GM18873 (cell line): ENCODE measurements at regions not wholly inside any gene's neighbourhood (a gene's known extent, or its start where the extent isn't known, plus 50 kb on each side); places are given as distances from the start of the nearest gene placed in this dataset.

Source experiments
- ATAC-seq: cut with Tn5 transposase; IDR thresholded peaks from one replicate; pipeline ENCODE4 v1.9.1; 2021; ENCODE audit warnings: mild to moderate bottlenecking, moderate library complexity, moderate number of reproducible peaks; ENCODE audit not compliant: unreplicated experiment, low FRiP score

GRCh38 chr12:124687917-124688316 lies 120.5 kb upstream of the NCOR2 start:
- ATAC-seq = no peak

DNA sequence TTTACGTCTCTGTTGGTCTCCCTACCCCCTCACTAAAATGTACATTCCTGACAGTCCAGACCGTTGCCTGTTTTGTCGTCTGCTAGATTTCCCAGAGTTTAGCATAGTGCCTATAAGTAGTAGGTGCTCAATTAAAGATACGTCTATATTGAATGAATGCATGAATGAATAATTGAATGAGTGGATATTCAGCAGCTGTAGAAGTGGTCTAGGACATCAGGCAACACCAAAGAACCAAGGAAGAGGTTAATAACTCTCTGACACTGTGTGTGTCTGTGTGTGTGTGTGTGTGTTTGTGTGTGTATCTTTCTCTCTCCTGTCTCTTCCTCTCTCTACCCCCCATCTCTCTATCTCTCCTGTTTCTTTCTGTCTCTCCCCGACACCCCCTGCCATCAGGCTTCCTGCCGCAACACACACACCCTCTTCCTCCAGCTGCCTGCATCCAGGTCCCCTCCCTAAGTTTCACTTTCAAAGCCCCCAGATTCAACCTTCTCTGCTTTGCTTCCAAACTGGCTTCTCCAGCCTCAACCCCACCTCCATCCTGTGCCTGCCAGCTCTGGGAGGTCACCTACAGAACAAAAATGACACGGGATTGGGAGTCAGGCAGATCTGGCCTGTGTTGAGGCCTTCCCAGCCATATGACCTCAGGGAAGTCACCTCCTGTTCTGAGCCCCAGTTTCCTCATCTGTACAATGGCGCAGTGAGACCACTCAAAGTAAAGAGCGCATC lies 119.9 kb upstream of the NCOR2 start:
- no peak for ATAC-seq

DNA sequence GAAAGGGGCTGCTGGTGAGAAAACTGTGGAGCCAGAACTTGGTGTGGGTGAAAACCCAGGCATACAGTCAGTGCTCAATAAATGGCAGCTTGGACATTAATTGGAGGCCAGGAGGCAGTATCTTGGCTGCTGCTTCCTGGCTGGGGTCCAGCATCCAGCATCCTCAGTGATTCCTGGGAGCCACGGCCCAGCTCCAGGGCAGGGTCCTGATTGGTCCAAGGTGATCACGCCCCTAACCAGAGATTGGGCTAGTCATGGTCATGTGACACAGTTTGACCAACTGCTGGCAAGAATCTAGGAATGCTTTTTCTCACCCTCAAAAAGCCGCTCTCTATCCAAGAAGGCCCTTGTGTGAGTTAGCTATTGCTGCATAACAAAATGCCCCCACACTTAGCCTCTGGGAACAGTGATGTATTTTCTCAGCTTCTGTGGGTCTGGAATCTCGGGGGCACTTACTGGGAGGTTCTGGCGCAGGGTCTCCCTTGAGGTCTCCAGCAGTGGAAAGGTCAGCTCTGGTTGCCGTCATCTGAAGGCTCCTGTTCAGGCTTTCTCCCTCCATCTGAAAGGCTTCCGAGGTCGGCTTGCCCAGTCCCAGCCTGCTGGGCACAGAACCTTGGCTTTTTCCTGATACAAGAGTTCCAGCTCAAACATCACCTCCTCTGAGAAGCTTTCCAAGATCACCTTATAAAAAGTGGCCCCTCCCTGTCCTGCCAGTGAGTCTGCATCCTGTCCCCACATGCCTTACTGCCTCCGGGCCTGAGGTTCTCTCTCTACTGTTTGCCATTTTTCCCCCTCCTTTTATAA lies 119.2 kb upstream of the NCOR2 start:
- no peak for ATAC-seq

- no peak for ATAC-seq
Observed at GRCh38 chr12:124685689-124686369, 118.4 kb upstream of the NCOR2 start.

GRCh38 chr12:124684971-124685688 lies 117.7 kb upstream of the NCOR2 start:
- no peak for ATAC-seq

DNA sequence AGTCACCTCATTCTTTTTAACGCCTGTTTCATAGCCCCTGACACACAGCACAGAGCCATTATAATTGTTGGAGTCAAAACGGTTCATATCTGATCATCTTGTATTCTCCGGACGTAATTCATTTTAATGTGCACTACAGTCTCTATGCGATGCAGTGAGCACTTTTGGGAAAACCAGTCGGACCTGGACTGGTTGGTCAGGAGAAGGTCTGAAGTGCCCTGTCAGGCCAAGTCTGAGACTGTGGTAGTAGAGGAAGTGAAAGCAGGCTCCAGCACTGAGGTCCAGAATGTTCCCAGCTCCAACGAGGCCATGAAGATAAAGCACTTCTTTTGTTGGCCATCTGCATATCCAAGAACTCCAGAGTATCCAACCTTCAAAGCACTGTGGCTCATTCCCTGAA lies 117.1 kb upstream of the NCOR2 start:
- ATAC-seq = no peak

DNA sequence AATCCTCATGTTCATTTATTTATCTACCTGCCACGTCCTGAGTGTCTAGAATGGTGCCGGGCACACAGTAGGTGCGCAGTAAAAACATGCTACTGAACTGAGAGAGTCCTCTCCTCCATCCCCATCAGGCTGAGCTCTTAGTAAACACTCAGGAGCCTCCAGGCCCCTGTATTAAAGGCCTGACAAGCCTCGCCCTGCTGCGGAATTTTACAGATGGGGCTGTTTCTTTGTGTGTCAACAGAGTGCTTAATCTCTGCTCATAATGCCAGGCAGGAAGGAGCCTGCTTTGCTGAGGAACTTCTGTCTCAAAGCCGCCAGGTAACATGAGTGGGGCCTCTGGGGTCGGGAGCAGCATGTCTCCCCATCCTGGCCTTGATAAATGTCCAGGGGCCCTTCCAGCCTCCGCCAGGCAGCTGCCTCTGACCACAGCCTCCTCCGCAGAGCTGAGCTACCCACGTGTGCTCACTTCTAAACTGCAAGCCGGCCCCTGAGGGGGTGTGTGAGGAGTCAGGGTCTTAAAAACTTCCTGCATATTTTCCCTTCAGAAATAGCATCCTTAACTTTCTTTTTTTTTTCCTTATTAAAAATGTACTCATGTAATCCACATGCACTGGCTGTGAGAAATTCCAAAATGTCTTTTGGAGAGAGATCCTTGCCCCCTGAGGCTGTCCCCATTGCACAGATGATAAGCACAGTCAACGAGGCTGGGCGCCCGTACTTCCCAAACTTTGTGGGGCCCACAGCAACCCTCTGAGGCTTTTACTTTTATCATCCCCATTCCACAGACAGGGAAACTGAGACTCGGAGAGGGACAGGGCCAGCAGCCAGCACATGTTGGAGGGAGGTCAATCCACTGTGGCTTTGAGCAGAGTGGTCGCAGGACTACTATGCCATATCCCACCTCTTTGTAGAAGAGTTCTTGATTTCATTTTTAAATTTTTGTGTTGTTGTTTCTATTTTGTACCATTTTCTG lies 116.0 kb upstream of the NCOR2 start:
- ATAC-seq = no peak

DNA sequence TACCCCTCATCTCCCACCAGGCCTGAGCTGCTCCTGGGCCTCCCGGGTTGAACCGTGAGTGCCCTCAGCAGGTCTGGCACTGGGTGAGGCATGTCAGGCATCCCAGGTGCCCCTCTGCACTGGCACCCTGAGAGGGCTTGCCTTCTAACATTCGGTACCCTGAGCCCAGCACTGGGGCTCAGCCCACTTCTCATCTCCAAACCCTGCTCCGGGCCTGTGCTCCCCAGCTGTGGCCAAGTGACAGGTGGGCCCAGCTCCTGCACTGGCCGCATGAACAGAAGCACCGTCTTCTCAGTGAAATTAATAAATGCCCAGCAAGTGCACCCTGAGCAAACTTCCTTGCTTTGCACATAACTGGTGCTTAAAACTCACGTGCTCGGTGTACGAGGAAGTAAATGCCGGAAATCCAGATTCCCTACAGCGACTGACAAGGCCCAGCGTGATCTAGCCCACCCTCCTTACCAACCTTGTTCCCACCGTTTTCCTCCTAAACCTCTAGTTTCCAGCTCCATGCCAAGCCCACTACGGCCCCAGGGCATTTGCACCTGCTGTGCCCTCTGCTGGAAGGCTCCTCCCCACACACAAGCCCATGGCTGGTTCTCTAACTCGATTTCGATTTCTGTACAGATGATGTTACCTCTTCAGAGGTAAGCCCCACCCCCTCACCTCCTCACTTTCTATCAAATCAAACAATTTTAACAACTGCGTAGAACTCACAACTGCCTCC lies 115.2 kb upstream of the NCOR2 start:
- no peak for ATAC-seq

GRCh38 chr12:124681779-124682391 lies 114.5 kb upstream of the NCOR2 start:
- ATAC-seq = no peak

- ATAC-seq = no peak
Observed at GRCh38 chr12:124680863-124681778, 113.7 kb upstream of the NCOR2 start.

DNA sequence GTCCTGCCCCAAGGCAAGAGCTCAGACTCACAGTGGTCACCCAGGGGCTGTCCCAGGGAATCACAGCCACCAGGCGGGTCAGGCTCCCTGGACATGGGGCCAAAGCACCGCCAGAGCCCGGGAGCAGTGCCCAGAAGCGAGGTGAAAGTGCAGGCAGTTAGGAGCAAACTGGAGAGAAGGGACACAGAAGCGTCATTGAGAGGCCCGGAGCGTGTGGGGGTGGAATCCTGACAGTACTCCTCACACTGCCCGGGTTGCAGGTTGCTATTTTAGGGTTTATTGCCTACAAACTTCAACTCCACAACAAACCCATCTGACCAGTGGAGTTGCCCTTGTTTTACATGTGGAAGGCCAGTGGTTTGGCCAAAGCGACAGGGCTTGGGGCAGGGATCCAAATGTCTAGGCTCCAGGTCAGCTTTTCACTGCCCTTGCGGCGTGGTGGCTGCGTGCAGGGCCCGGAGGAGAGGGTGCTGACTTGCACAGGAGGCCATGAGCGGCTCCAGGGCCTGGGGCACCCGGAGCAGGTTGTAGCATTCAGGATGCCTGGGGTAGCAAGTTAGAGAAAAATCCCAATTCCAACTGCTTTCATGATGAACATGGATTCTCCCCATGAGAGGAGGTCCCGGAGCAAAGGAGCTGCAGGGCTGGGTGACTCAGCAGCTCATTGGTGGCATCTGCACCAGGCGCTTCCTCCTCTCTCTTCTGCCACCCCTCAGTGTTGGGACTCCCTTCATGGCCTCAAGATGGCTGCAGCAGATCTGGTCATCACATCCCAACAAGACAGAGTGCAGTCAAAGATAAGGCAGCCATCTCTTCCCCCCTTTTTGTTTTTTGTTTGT lies 112.3 kb upstream of the NCOR2 start:
- ATAC-seq = no peak

- ATAC-seq = no peak
Observed at GRCh38 chr12:124679047-124679446, 111.6 kb upstream of the NCOR2 start.

GRCh38 chr12:124678421-124678893 lies 111.0 kb upstream of the NCOR2 start:
- no peak for ATAC-seq

DNA sequence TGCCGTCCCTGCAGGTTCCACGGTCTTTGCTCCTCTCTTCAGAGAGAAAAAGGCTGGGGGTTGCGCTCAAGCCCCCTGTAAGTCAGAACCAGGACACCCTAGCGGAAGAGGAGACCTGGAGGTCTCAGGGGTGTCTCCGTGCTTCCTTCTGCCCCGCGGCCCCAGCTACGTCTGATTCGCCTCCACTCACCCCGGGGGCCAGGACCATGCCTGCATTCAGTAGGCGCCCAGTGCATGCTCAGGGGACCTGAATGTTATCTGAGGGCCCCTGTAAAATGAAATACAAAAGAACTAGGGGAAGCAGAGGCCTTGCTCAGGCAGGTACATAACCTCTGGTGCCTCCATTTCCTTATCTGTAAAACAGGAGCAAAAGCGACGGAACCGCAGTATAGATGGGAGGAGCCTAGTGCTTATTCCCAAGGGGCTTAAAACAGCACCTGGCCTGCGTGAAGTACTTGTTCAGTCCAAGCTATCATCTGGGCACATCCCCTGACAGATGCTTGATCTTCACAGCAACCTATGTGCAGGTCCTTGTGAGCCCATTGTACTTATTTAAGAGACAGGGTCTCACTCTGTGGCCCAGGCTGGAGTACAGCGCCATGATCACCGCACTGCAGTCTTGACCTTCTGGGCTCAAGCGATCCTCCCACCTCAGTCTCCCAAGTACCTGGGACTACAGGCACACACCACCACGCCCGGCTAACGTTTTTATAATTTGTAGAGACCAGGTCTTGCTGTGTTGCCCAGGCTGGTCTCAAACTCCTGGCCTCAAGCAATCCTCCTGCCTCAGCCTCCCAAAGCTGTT lies 110.3 kb upstream of the NCOR2 start:
- ATAC-seq = no peak

GRCh38 chr12:124676714-124677462 lies 109.5 kb upstream of the NCOR2 start:
- no peak for ATAC-seq
